Activated T-cell treated with anti-CD3 and anti-CD28 coated beads, Interleukin-2, amount 50 U/mL, for 72 hours (primary cell): ENCODE measurements at regions not wholly inside any gene's neighbourhood (a gene's known extent, or its start where the extent isn't known, plus 50 kb on each side); places are given as distances from the start of the nearest gene placed in this dataset.

ENCODE experiments used
- ATAC-seq, 2 donors: fragments of 150-1000 bp; cut with Tn5 transposase; replicated peaks in 1 of 2; 2 replicates each; pipeline ENCODE4 v1.10.0; 2021; ENCODE audit warnings: moderate library complexity in 2 of 2, mild to moderate bottlenecking in 1 of 2
- DNase-seq, 2 donors: peaks; one replicate each; pipeline ENCODE4 v3.0.0; 2021 to 2022; ENCODE audit warnings: mixed read lengths in 1 of 2
- H3K27ac Mint-ChIP-seq: one replicate; pipeline ENCODE4 v1.8.0; 2022; ENCODE audit warnings: mild to moderate bottlenecking, moderate library complexity, mixed read lengths
- H3K27me3 Mint-ChIP-seq: one replicate; pipeline ENCODE4 v1.8.0; 2022; ENCODE audit warnings: low read depth, mixed read lengths
- H3K36me3 Mint-ChIP-seq, 2 donors: one replicate each; pipeline ENCODE4 v1.8.0; 2022; ENCODE audit warnings: mixed read lengths in 2 of 2, mild to moderate bottlenecking in 1 of 2; ENCODE audit not compliant: insufficient read depth in 2 of 2
- H3K4me1 Mint-ChIP-seq: one replicate; pipeline ENCODE4 v1.8.0; 2022; ENCODE audit warnings: low read depth, mixed read lengths
- H3K4me3 Mint-ChIP-seq, 2 donors: one replicate each; pipeline ENCODE4 v1.8.0; 2022; ENCODE audit warnings: mild to moderate bottlenecking in 2 of 2, mixed read lengths in 2 of 2, moderate library complexity in 2 of 2
- H3K9me3 Mint-ChIP-seq, 2 donors: one replicate each; pipeline ENCODE4 v1.8.0; 2022; ENCODE audit warnings: mixed read lengths in 2 of 2

GRCh38 chr19:31175564-31176348 lies 173.5 kb downstream of the TSHZ3 start:
- ATAC-seq: no peak
- Mint-ChIP-seq H3K27me3 (peaks cover 57% of the 10 kb centered on the region), H3K36me3 (no peaks in the 10 kb centered on the region), H3K4me3 (no peak overlapping the region), H3K9me3 (peaks cover 5 to 7% of the 10 kb centered on the region in 2 donors), H3K4me1 (no peaks in the 10 kb centered on the region), H3K27ac (no peak overlapping the region)
- no peak for DNase-seq

GRCh38 chr19:31174948-31175347 lies 174.3 kb downstream of the TSHZ3 start:
- Mint-ChIP-seq H3K9me3 (peaks cover 5 to 7% of the 10 kb centered on the region in 2 donors), H3K4me1 (no peaks in the 10 kb centered on the region), H3K27ac (no peak overlapping the region), H3K4me3 (no peak overlapping the region), H3K36me3 (no peaks in the 10 kb centered on the region), H3K27me3 (peaks cover 57% of the 10 kb centered on the region)
- ATAC-seq (no peak), DNase-seq (no peak)

- H3K4me3 Mint-ChIP-seq: no peak overlapping the region
- no peaks in the 10 kb centered on the region for H3K4me1 Mint-ChIP-seq
- ATAC-seq (no peak), DNase-seq (no peak)
- peaks cover 0 to 3% of the 10 kb centered on the region in 2 donors for H3K9me3 Mint-ChIP-seq
- H3K36me3 Mint-ChIP-seq: no peaks in the 10 kb centered on the region
- H3K27ac Mint-ChIP-seq: no peak overlapping the region
- H3K27me3 Mint-ChIP-seq: peaks cover 56% of the 10 kb centered on the region
Measured at GRCh38 chr19:31173991-31174390, 175.2 kb downstream of the TSHZ3 start.

GRCh38 chr19:31171936-31172335 lies 177.3 kb downstream of the TSHZ3 start:
- Mint-ChIP-seq H3K4me1 (peaks cover 9% of the 10 kb centered on the region), H3K27me3 (peaks cover 51% of the 10 kb centered on the region), H3K27ac (no peak overlapping the region), H3K36me3 (no peaks in the 10 kb centered on the region), H3K4me3 (no peak overlapping the region), H3K9me3 (no peaks in the 10 kb centered on the region)
- DNase-seq (no peak), ATAC-seq (no peak)

GRCh38 chr19:31170046-31170445 lies 179.2 kb downstream of the TSHZ3 start:
- no peak for DNase-seq
- Mint-ChIP-seq H3K4me3 (no peak overlapping the region), H3K27me3 (peaks cover 44% of the 10 kb centered on the region), H3K36me3 (no peaks in the 10 kb centered on the region), H3K27ac (no peak overlapping the region), H3K4me1 (peaks cover 9% of the 10 kb centered on the region), H3K9me3 (no peaks in the 10 kb centered on the region)
- ATAC-seq: no peak

- Mint-ChIP-seq H3K27me3 (peaks cover 59% of the 10 kb centered on the region), H3K27ac (no peak overlapping the region), H3K4me3 (no peak overlapping the region), H3K36me3 (no peaks in the 10 kb centered on the region), H3K4me1 (peaks cover 9% of the 10 kb centered on the region), H3K9me3 (no peaks in the 10 kb centered on the region)
- DNase-seq: no peak
- no peak for ATAC-seq
Measured at GRCh38 chr19:31168106-31168625, 181.1 kb downstream of the TSHZ3 start.

- peak in 1 of 2 donors; percentile 30 for ATAC-seq
- Mint-ChIP-seq H3K36me3 (no peaks in the 10 kb centered on the region), H3K4me3 (no peak overlapping the region), H3K9me3 (no peaks in the 10 kb centered on the region), H3K27ac (no peak overlapping the region), H3K4me1 (peaks cover 9% of the 10 kb centered on the region), H3K27me3 (peaks cover 54% of the 10 kb centered on the region)
- no peak for DNase-seq
Measured at GRCh38 chr19:31167690-31168089, 181.5 kb downstream of the TSHZ3 start.

GRCh38 chr19:31166206-31166605 lies 183.0 kb downstream of the TSHZ3 start:
- Mint-ChIP-seq H3K36me3 (no peaks in the 10 kb centered on the region), H3K4me1 (peaks cover 9% of the 10 kb centered on the region), H3K27me3 (peaks cover 59% of the 10 kb centered on the region), H3K27ac (no peak overlapping the region), H3K9me3 (no peaks in the 10 kb centered on the region), H3K4me3 (no peak overlapping the region)
- ATAC-seq (no peak), DNase-seq (no peak)

GRCh38 chr19:31164791-31165251 lies 184.4 kb downstream of the TSHZ3 start:
- Mint-ChIP-seq H3K4me1 (peaks cover 9% of the 10 kb centered on the region), H3K4me3 (no peak overlapping the region), H3K36me3 (no peaks in the 10 kb centered on the region)

GRCh38 chr19:31160336-31160926 lies 188.8 kb downstream of the TSHZ3 start:
- Mint-ChIP-seq H3K27ac (no peak overlapping the region), H3K27me3 (peaks cover 39% of the 10 kb centered on the region), H3K4me1 (no peaks in the 10 kb centered on the region), H3K9me3 (no peaks in the 10 kb centered on the region), H3K4me3 (no peak overlapping the region), H3K36me3 (no peaks in the 10 kb centered on the region)
- ATAC-seq: no peak
- no peak for DNase-seq

More at GRCh38 chr19:31164791-31165251, 184.4 kb downstream of the TSHZ3 start:
- ATAC-seq: no peak
- H3K27me3 Mint-ChIP-seq: peaks cover 59% of the 10 kb centered on the region
- no peak for DNase-seq
- H3K27ac Mint-ChIP-seq: no peak overlapping the region
- H3K9me3 Mint-ChIP-seq: no peaks in the 10 kb centered on the region

- H3K4me1 Mint-ChIP-seq: no peaks in the 10 kb centered on the region
- DNase-seq (no peak), ATAC-seq (no peak)
- no peaks in the 10 kb centered on the region for H3K9me3 Mint-ChIP-seq
- H3K27me3 Mint-ChIP-seq: peaks cover 7% of the 10 kb centered on the region
- H3K4me3 Mint-ChIP-seq: no peak overlapping the region
- no peaks in the 10 kb centered on the region for H3K36me3 Mint-ChIP-seq
- no peak overlapping the region for H3K27ac Mint-ChIP-seq
Measured at GRCh38 chr19:31154021-31154420, 195.2 kb downstream of the TSHZ3 start.

GRCh38 chr19:31152906-31153305 lies 196.3 kb downstream of the TSHZ3 start:
- H3K36me3 Mint-ChIP-seq: no peaks in the 10 kb centered on the region
- DNase-seq (no peak), ATAC-seq (no peak)
- no peak overlapping the region for H3K27ac Mint-ChIP-seq
- H3K27me3 Mint-ChIP-seq: peaks cover 7% of the 10 kb centered on the region
- H3K4me1 Mint-ChIP-seq: no peaks in the 10 kb centered on the region
- no peak overlapping the region for H3K4me3 Mint-ChIP-seq
- H3K9me3 Mint-ChIP-seq: no peaks in the 10 kb centered on the region

GRCh38 chr19:31149441-31149941 lies 199.7 kb downstream of the TSHZ3 start:
- H3K4me3 Mint-ChIP-seq: no peak overlapping the region
- ATAC-seq (no peak), DNase-seq (no peak)
- H3K4me1 Mint-ChIP-seq: no peaks in the 10 kb centered on the region
- no peaks in the 10 kb centered on the region for H3K9me3 Mint-ChIP-seq
- H3K27ac Mint-ChIP-seq: no peak overlapping the region
- no peaks in the 10 kb centered on the region for H3K27me3 Mint-ChIP-seq
- no peaks in the 10 kb centered on the region for H3K36me3 Mint-ChIP-seq
